ENCODE measurements at regions not wholly inside any gene's neighbourhood (a gene's known extent, or its start where the extent isn't known, plus 50 kb on each side); places are given as distances from the start of the nearest gene placed in this dataset.

DNA sequence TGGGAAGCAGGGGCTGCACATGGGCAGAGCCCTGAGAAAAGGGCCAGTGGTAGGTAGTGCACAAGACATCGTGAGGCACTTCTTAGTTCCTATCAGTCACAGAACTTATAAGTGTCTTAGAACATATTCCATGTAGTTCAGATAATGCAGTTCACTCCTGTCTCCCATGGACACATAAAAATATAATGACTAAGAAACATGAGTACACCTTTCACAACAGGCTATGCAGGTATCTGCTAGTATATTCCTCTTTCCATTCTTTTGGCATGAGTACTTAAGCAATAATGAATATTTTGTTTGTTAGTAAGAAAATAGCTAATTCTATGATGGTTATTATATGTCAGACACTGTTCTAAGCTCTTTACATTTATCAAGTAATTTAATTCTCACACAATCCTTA is 808.4 kb downstream of the BCL11A start:
- Histone ChIP-seq H3K27ac (ENCODE audit: low read depth, low read length) (no peak overlapping the region), H3K27me3 (ENCODE audit: control insufficient read depth, insufficient read depth, low read length, poor library complexity, severe bottlenecking) (no peaks in the 10 kb centered on the region), H3K4me1 (ENCODE audit: control insufficient read depth, insufficient read depth, low read length) (no peaks in the 10 kb centered on the region), H3K9ac (ENCODE audit: extremely low read depth, low read length, poor library complexity, severe bottlenecking) (no peak overlapping the region), H3K36me3 (ENCODE audit: control insufficient read depth, insufficient read depth, low read length) (no peaks in the 10 kb centered on the region), H3K4me3 (ENCODE audit: low read length) (no peak overlapping the region), H3K9me3 (ENCODE audit: control insufficient read depth, low read length) (no peaks in the 10 kb centered on the region)
- Mint-ChIP-seq H3K4me1 (peaks cover 20% of the 10 kb centered on the region), H3K36me3 (ENCODE audit: low read depth) (no peaks in the 10 kb centered on the region), H3K4me3 (no peak overlapping the region), H3K27me3 (ENCODE audit: insufficient read depth) (no peaks in the 10 kb centered on the region), H3K27ac (no peak overlapping the region), H3K9me3 (no peaks in the 10 kb centered on the region)
- no peak for DNase-seq
- TF ChIP-seq, protein P1, sequence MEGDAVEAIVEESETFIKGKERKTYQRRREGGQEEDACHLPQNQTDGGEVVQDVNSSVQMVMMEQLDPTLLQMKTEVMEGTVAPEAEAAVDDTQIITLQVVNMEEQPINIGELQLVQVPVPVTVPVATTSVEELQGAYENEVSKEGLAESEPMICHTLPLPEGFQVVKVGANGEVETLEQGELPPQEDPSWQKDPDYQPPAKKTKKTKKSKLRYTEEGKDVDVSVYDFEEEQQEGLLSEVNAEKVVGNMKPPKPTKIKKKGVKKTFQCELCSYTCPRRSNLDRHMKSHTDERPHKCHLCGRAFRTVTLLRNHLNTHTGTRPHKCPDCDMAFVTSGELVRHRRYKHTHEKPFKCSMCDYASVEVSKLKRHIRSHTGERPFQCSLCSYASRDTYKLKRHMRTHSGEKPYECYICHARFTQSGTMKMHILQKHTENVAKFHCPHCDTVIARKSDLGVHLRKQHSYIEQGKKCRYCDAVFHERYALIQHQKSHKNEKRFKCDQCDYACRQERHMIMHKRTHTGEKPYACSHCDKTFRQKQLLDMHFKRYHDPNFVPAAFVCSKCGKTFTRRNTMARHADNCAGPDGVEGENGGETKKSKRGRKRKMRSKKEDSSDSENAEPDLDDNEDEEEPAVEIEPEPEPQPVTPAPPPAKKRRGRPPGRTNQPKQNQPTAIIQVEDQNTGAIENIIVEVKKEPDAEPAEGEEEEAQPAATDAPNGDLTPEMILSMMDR (conservative IDR thresholded peaks at IDR 0.05) = no peak
- WGBS, 2 experiments (ENCODE audit: insufficient coverage in 1 of 2, insufficient read length in 1 of 2) = 88 to 100% methylated on average over 1 of the region's 1 CpG

DNA sequence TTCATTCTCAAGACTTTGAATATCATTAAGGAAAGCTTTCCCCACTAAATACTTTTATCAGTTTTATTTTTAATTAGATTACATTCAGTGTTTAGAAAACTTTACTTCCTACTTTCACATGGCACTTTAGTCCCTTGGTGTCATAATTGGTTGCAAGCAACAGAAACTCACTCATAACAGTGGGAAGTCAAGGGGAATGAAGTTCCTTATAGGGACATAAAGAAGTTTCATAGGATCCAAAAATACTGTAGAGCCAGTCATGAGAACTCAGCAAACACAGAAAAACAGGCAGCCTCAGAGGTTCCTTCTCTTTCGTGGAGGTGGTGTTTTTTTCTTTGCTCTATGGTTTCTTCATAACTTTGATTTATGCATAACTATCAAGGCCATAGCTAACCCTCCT is 809.0 kb downstream of the BCL11A start:
- no peaks in the 10 kb centered on the region for H3K9me3 Mint-ChIP-seq
- TF ChIP-seq, protein P1 (conservative IDR thresholded peaks at IDR 0.05) = no peak
- Histone ChIP-seq H3K4me1 (ENCODE audit: control insufficient read depth, insufficient read depth, low read length) (no peaks in the 10 kb centered on the region), H3K27me3 (ENCODE audit: control insufficient read depth, insufficient read depth, low read length, poor library complexity, severe bottlenecking) (no peaks in the 10 kb centered on the region), H3K36me3 (ENCODE audit: control insufficient read depth, insufficient read depth, low read length) (no peaks in the 10 kb centered on the region), H3K9ac (ENCODE audit: extremely low read depth, low read length, poor library complexity, severe bottlenecking) (no peak overlapping the region), H3K4me3 (ENCODE audit: low read length) (no peak overlapping the region), H3K27ac (ENCODE audit: low read depth, low read length) (no peak overlapping the region), H3K9me3 (ENCODE audit: control insufficient read depth, low read length) (no peaks in the 10 kb centered on the region)
- H3K27me3 Mint-ChIP-seq (ENCODE audit: insufficient read depth) = no peaks in the 10 kb centered on the region
- no peak for DNase-seq
- H3K4me1 Mint-ChIP-seq = peaks cover 13% of the 10 kb centered on the region
- WGBS, 2 experiments (ENCODE audit: insufficient coverage in 1 of 2, insufficient read length in 1 of 2) = 88 to 100% methylated on average over 1 of the region's 1 CpG
- H3K4me3 Mint-ChIP-seq = no peak overlapping the region
- H3K27ac Mint-ChIP-seq = no peak overlapping the region
- no peaks in the 10 kb centered on the region for H3K36me3 Mint-ChIP-seq (ENCODE audit: low read depth)

DNA sequence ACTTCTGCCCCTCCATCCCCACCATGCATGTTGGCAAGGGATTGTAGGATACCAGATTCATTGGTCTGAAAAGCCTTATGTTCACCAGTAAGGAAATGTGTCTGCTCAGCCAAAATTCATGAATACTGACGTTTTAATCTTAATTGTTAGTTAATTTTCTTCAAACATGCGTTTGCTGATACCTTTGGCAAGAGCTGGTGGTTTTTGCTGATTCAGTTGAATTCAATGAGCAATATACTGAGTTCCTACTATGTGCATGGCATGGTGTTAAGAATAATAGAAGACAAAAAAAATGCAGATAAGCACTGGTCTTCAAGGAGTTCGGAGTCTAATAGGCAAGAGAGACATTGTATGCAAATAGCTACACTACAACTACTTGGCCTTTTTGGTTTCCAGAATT is 811.6 kb downstream of the BCL11A start:
- no peaks in the 10 kb centered on the region for H3K27me3 ChIP-seq (ENCODE audit: control insufficient read depth, insufficient read depth, low read length, poor library complexity, severe bottlenecking)
- H3K4me1 ChIP-seq (ENCODE audit: control insufficient read depth, insufficient read depth, low read length) = no peaks in the 10 kb centered on the region
- Mint-ChIP-seq H3K9me3 (no peaks in the 10 kb centered on the region), H3K36me3 (ENCODE audit: low read depth) (no peaks in the 10 kb centered on the region), H3K4me1 (no peaks in the 10 kb centered on the region), H3K27me3 (ENCODE audit: insufficient read depth) (no peaks in the 10 kb centered on the region), H3K4me3 (no peak overlapping the region), H3K27ac (no peak overlapping the region)
- H3K36me3 ChIP-seq (ENCODE audit: control insufficient read depth, insufficient read depth, low read length) = no peaks in the 10 kb centered on the region
- H3K27ac ChIP-seq (ENCODE audit: low read depth, low read length) = no peak overlapping the region
- H3K9ac ChIP-seq (ENCODE audit: extremely low read depth, low read length, poor library complexity, severe bottlenecking) = no peak overlapping the region
- no peak for DNase-seq
- H3K9me3 ChIP-seq (ENCODE audit: control insufficient read depth, low read length) = no peaks in the 10 kb centered on the region
- no peak overlapping the region for H3K4me3 ChIP-seq (ENCODE audit: low read length)
- TF ChIP-seq, protein P1 (conservative IDR thresholded peaks at IDR 0.05) = no peak
- 87% methylated on average over 3 of the region's 3 CpGs; no CpG with 5 or more reads in 1 of the 2 experiments for WGBS, 2 experiments (ENCODE audit: insufficient coverage in 1 of 2, insufficient read length in 1 of 2)

Data from endodermal cell (in vitro differentiated cells).